ENCODE measurements at regions not wholly inside any gene's neighbourhood (a gene's known extent, or its start where the extent isn't known, plus 50 kb on each side); places are given as distances from the start of the nearest gene placed in this dataset.

DNA sequence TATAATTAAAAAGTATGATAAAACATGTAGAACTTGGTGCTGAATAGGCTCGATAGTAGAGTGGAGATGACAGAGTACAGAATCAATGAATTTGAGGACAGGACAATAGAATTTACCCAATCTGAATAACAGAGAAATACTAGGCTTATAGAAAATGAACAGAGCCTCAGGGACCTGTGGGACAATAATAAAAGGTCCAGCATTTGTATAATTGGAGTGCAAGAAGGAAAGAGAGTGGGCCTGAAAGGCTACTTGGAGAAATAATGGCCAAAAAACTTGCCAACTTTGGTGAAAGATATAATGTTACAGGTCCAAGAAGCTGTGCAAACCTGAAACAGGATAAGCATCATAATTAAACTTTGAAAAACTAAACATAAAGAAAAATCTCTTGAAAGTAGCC lies 227.3 kb downstream of the CXCL12 start:
- no peak overlapping the region for H4K8ac ChIP-seq (ENCODE audit: extremely low read depth, insufficient read depth, low read length)
- CTCF ChIA-PET (ENCODE audit: partially characterized antibody) = no interaction called here
- 92% methylated on average over 1 of the region's 1 CpG; no CpG with 5 or more reads in 1 of the 2 experiments for WGBS, 2 experiments (ENCODE audit: extremely low coverage in 1 of 2, insufficient coverage in 1 of 2, insufficient read length in 1 of 2, insufficient replicate concordance in 2 of 2, low coverage in 1 of 2, low lambda C conversion rate in 2 of 2, missing lambda C conversion rate in 1 of 2)

More for the DNA sequence above, 227.3 kb downstream of the CXCL12 start:
- H3K4me2 ChIP-seq (ENCODE audit: insufficient read depth in 1 of 2, low read depth in 2 of 2, low read length in 2 of 2) = no peak overlapping the region
- H3K23me2 ChIP-seq (ENCODE audit: low read depth, low read length) = no peaks in the 10 kb centered on the region
- H3K79me2 ChIP-seq (ENCODE audit: control insufficient read depth in 1 of 2, insufficient read depth in 2 of 2, low read length in 2 of 2) = no peaks in the 10 kb centered on the region
- no peak overlapping the region for H2BK20ac ChIP-seq (ENCODE audit: low read length)
- no peak overlapping the region for H3K9ac ChIP-seq (replicated peaks in 1 of 4; ENCODE audit: extremely low read depth in 1 of 4, low read depth in 3 of 4, low read length in 3 of 4)
- H3K4ac ChIP-seq (replicated peaks; ENCODE audit: insufficient read length, low read depth, low read length) = no peak overlapping the region
- no peaks in the 10 kb centered on the region for H3K27me3 ChIP-seq (replicated peaks in 1 of 4; ENCODE audit: control insufficient read depth in 3 of 4, extremely low read depth in 1 of 4, insufficient read depth in 3 of 4, low read length in 3 of 4)
- no peaks in the 10 kb centered on the region for H4K20me1 ChIP-seq (replicated peaks in 1 of 2; ENCODE audit: control insufficient read depth in 1 of 2, insufficient read depth in 2 of 2, low read length in 2 of 2)
- H2BK15ac ChIP-seq (ENCODE audit: low read length) = no peak overlapping the region
- no peak for DNase-seq (ENCODE audit: low read depth in 1 of 2, low spot score in 2 of 2)
- H2AFZ ChIP-seq (ENCODE audit: low read length) = no peak overlapping the region
- no peak overlapping the region for H2AK5ac ChIP-seq (ENCODE audit: low read depth, low read length)
- H3K23ac ChIP-seq (ENCODE audit: insufficient read length) = no peak overlapping the region
- no peaks in the 10 kb centered on the region for H3K4me1 ChIP-seq (replicated peaks in 1 of 4; ENCODE audit: control insufficient read depth in 3 of 4, insufficient read depth in 4 of 4, low read length in 3 of 4)
- H2BK5ac ChIP-seq (ENCODE audit: low read depth, low read length) = no peak overlapping the region
- H3K79me1 ChIP-seq (ENCODE audit: low read depth, low read length) = no peaks in the 10 kb centered on the region
- H3K27ac ChIP-seq (ENCODE audit: low read depth, low read length) = no peak overlapping the region
- FAIRE-seq = no peak
- no peak overlapping the region for H3K4me3 ChIP-seq (ENCODE audit: extremely low read depth in 1 of 4, insufficient read depth in 2 of 4, low read depth in 3 of 4, low read length in 4 of 4)
- POLR2A ChIA-PET (ENCODE audit: partially characterized antibody) = no interaction called here
- no peaks in the 10 kb centered on the region for H3K36me3 ChIP-seq (ENCODE audit: control insufficient read depth in 2 of 4, insufficient read depth in 4 of 4, low read length in 3 of 4)
- no peak overlapping the region for H2BK12ac ChIP-seq (ENCODE audit: low read depth, low read length)
- H4K5ac ChIP-seq (ENCODE audit: insufficient read length, low read depth, low read length) = no peak overlapping the region
- H2BK120ac ChIP-seq (replicated peaks; ENCODE audit: low read depth, low read length) = no peak overlapping the region
- H4K91ac ChIP-seq (replicated peaks; ENCODE audit: insufficient read length, low read length) = no peak overlapping the region
- no peak overlapping the region for H3K14ac ChIP-seq (ENCODE audit: insufficient read length)
- H3K9me3 ChIP-seq (ENCODE audit: insufficient read depth in 2 of 2, low read depth in 1 of 2, low read length in 1 of 2) = peaks cover 10 to 16% of the 10 kb centered on the region in 2 experiments; a peak in 2 of 4 replicates
- H3K56ac ChIP-seq (replicated peaks; ENCODE audit: insufficient read length, low read depth, low read length) = no peak overlapping the region
- TF ChIP-seq, protein P1, sequence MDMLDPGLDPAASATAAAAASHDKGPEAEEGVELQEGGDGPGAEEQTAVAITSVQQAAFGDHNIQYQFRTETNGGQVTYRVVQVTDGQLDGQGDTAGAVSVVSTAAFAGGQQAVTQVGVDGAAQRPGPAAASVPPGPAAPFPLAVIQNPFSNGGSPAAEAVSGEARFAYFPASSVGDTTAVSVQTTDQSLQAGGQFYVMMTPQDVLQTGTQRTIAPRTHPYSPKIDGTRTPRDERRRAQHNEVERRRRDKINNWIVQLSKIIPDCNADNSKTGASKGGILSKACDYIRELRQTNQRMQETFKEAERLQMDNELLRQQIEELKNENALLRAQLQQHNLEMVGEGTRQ (IDR thresholded peaks at IDR 0.05; ENCODE audit: low read length) = no peak
- no peak overlapping the region for H3K18ac ChIP-seq (ENCODE audit: extremely low read depth, low read length)

All from H1 (cell line).